Peyer's patch (tissue), 4 donors: ENCODE measurements at regions not wholly inside any gene's neighbourhood (a gene's known extent, or its start where the extent isn't known, plus 50 kb on each side); places are given as distances from the start of the nearest gene placed in this dataset.
"Not testable (repeated sequence)": the region's sequence is repeated elsewhere in the genome, so short reads cannot be mapped to it uniquely, and the experiment has no call there.

Experiments
- DNase-seq, 3 donors: peaks; one replicate each; pipeline ENCODE4 v3.0.0-alpha.2; 2017 to 2019
- H3K27ac ChIP-seq, 4 donors: fragments of 200-600 bp; sonication (generic); one replicate each; pipeline ENCODE4 v1.5.1; 2016 to 2019
- H3K27me3 ChIP-seq, 2 donors: fragments of 200-600 bp; sonication (generic); one replicate each; pipeline ENCODE4 v1.5.1; 2019
- H3K36me3 ChIP-seq, 3 donors: fragments of 200-600 bp; sonication (generic); one replicate each; pipeline ENCODE4 v1.5.1; 2016 to 2019
- H3K4me1 ChIP-seq, 4 donors: fragments of 200-600 bp; sonication (generic); one replicate each; pipeline ENCODE4 v1.5.1; 2016 to 2019
- H3K4me3 ChIP-seq, 4 donors: fragments of 200-600 bp; sonication (generic); 1 replicate in 3 of 4; 2 replicates in 1 of 4; pipeline ENCODE4 v1.5.1; 2016 to 2019; ENCODE audit warnings: mild to moderate bottlenecking in 1 of 4
- H3K9me3 ChIP-seq, 4 donors: fragments of 200-600 bp; sonication (generic); one replicate each; pipeline ENCODE4 v1.5.1; 2016 to 2019; ENCODE audit warnings: mild to moderate bottlenecking in 1 of 4
- POLR2A ChIP-seq, 2 donors: fragments of 450-650 bp; IDR thresholded peaks; one replicate each; pipeline ENCODE4 v1.5.1; 2017; ENCODE audit warnings: antibody characterized with exemption in 2 of 2, mild to moderate bottlenecking in 2 of 2, moderate library complexity in 2 of 2
- TF ChIP-seq, protein P1 (sequence below), 6 experiments: fragments of 450-650 bp in 4 of 6; fragments of 200-600 bp in 2 of 6; sonication (generic) in 1 of 6; IDR thresholded peaks; one replicate each; pipeline ENCODE4 v1.5.1; 2017 to 2019; ENCODE audit warnings: antibody characterized with exemption in 6 of 6, mild to moderate bottlenecking in 3 of 6, moderate library complexity in 1 of 6

DNA sequence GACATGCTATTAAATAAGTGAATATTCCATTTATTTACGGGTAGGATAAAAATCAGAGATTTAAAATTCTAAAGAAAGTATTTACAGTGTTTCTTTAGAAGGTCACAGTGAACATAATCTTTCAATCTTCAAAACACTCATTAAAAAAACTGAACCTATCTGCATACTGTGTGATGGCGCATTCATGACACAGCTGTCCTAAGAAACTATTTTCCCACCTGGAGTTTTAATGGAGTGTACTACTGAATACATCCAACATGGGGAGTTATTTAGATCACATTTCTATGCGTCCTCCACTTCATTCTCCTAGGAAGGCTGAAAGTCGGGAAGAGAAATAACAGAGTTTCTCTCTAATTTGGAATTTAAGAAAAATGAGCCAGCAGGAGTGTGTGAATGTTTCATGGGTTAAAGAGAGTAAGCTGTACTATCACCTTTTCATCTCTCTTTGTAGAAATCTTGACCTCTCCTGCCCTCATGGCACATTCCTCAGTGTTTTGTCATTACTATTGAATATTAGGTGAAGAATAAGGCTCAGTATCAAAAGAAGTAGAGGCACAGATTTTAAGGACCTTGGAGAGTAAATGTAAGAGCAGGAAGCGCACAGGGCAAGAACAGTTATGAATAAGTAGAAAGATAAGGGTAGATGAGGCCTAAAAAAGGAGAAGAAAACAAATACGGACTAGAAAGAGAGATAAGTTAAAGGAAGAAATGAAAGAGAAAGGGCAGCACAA lies 551.2 kb upstream of the TUSC1 start:
- Histone ChIP-seq H3K27me3 (no peaks in the 10 kb centered on the region), H3K27ac (no peak overlapping the region), H3K4me3 (no peak overlapping the region), H3K36me3 (no peaks in the 10 kb centered on the region), H3K4me1 (no peaks in the 10 kb centered on the region), H3K9me3 (no peaks in the 10 kb centered on the region)
- no peak for DNase-seq
- no peak for TF ChIP-seq POLR2A (IDR thresholded peaks at IDR 0.05)
- TF ChIP-seq, protein P1, sequence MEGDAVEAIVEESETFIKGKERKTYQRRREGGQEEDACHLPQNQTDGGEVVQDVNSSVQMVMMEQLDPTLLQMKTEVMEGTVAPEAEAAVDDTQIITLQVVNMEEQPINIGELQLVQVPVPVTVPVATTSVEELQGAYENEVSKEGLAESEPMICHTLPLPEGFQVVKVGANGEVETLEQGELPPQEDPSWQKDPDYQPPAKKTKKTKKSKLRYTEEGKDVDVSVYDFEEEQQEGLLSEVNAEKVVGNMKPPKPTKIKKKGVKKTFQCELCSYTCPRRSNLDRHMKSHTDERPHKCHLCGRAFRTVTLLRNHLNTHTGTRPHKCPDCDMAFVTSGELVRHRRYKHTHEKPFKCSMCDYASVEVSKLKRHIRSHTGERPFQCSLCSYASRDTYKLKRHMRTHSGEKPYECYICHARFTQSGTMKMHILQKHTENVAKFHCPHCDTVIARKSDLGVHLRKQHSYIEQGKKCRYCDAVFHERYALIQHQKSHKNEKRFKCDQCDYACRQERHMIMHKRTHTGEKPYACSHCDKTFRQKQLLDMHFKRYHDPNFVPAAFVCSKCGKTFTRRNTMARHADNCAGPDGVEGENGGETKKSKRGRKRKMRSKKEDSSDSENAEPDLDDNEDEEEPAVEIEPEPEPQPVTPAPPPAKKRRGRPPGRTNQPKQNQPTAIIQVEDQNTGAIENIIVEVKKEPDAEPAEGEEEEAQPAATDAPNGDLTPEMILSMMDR (IDR thresholded peaks at IDR 0.05): no peak

DNA sequence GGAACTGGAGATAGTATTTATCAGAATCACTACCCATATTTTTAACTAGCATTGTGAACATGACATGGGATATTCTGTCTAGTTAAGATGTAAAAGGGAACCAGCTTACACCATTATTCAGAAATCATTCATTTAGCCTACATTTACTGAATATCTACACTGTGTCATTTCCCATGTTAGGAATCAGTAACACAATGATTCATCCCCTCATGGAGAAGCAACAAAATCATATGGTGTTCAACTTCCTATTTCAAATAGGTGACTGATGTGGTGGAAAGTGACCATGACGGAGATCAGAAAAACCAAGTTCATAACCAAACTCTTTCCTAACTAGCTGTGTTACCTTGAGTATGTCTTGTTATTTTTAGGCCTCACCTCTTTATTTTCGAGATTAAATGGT lies 550.0 kb upstream of the TUSC1 start:
- no peak for TF ChIP-seq POLR2A (IDR thresholded peaks at IDR 0.05)
- no peaks in the 10 kb centered on the region for H3K4me1 ChIP-seq

DNA sequence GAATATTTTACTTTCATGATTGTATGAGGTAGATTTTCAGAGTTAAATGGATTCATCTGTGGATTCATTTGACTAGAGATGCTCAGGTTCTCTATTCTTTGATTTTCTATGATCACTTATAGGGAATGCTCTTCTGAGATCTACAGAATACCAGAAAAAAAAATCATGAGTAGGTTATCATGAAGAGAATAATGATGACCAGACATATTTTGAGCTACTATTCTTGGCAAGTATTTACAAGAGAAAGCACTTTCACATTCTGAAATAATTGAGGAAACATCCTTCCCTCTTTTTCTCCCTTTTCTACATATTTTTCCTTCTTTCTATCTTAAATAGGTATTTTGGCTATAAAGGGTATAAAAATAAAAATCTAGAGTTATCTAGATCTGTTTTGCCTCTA lies 543.0 kb upstream of the TUSC1 start:
- Histone ChIP-seq H3K4me3 (no peak overlapping the region), H3K9me3 (no peaks in the 10 kb centered on the region), H3K36me3 (no peaks in the 10 kb centered on the region), H3K4me1 (no peaks in the 10 kb centered on the region), H3K27ac (no peak overlapping the region), H3K27me3 (no peaks in the 10 kb centered on the region)
- DNase-seq: no peak
- TF ChIP-seq POLR2A (IDR thresholded peaks at IDR 0.05): no peak
- TF ChIP-seq, protein P1 (IDR thresholded peaks at IDR 0.05): no peak

More for the DNA sequence above, 550.0 kb upstream of the TUSC1 start:
- Histone ChIP-seq H3K27me3 (no peaks in the 10 kb centered on the region), H3K4me3 (no peak overlapping the region), H3K9me3 (no peaks in the 10 kb centered on the region), H3K36me3 (no peaks in the 10 kb centered on the region), H3K27ac (no peak overlapping the region)
- DNase-seq: no peak

DNA sequence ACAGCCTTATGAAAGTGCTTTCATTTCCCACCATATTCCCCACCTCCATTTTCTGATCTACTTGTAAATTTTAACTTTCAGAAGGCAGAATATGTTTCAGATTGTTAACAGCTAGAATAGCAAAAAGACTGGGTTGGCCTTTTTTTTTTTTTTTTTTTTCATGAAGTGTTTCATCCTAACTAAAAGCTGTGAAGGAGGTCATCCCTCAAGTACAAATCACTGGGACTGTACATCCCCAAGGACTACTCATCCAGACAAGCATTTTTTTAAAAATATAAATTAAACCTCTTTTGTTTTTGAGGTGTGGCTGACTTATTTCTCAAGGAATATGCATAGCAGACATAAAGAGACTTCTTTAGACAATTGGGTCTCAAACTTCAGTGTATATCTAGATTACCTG lies 542.1 kb upstream of the TUSC1 start:
- DNase-seq: no peak
- Histone ChIP-seq H3K27me3 (no peaks in the 10 kb centered on the region), H3K27ac (no peak overlapping the region), H3K4me3 (no peak overlapping the region), H3K36me3 (no peaks in the 10 kb centered on the region), H3K4me1 (no peaks in the 10 kb centered on the region), H3K9me3 (no peaks in the 10 kb centered on the region)
- TF ChIP-seq, protein P1 (IDR thresholded peaks at IDR 0.05): no peak
- TF ChIP-seq POLR2A (IDR thresholded peaks at IDR 0.05): no peak

DNA sequence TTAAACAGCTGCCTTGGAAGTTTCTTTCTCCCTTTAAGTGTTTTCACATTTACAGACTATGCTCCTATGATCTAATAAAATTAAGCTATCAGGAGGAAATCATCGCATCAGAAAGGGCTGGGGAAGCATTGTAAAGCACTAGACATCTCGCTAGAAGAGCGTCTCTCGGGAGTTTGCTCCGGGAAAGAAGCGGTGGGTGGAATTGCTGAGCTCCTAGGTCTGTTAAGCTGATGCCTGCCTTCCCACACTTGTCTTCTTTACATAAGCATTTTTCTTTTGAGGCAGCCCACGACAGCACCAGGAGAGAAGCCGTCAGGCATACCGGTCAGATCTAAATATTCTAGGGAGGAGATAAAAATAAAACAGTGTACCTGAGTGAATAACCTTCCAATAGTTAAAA lies 541.7 kb upstream of the TUSC1 start:
- Histone ChIP-seq H3K4me1 (no peaks in the 10 kb centered on the region), H3K9me3 (no peaks in the 10 kb centered on the region), H3K36me3 (no peaks in the 10 kb centered on the region), H3K4me3 (no peak overlapping the region), H3K27ac (no peak overlapping the region), H3K27me3 (no peaks in the 10 kb centered on the region)
- no peak for DNase-seq
- TF ChIP-seq, protein P1 (IDR thresholded peaks at IDR 0.05): no peak
- no peak for TF ChIP-seq POLR2A (IDR thresholded peaks at IDR 0.05)

DNA sequence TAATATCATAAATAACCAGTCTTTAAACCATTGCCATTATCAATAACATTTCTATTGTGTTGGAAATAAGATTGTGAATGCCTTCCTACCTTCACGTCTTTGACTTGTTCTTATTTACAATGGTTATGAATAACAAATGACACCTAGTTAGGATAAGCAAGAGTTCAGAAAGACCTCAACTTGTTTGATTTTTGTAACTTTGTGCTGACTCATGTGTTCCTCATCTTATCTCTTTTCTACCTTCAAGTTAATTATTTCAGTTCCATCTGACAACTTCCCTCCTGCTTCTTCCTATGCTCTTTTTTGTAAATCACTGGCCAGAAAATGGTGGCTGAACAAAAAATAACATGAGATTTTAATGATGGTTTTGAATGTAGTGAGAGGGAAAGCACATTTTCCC lies 538.5 kb upstream of the TUSC1 start:
- no peaks in the 10 kb centered on the region for H3K36me3 ChIP-seq

DNA sequence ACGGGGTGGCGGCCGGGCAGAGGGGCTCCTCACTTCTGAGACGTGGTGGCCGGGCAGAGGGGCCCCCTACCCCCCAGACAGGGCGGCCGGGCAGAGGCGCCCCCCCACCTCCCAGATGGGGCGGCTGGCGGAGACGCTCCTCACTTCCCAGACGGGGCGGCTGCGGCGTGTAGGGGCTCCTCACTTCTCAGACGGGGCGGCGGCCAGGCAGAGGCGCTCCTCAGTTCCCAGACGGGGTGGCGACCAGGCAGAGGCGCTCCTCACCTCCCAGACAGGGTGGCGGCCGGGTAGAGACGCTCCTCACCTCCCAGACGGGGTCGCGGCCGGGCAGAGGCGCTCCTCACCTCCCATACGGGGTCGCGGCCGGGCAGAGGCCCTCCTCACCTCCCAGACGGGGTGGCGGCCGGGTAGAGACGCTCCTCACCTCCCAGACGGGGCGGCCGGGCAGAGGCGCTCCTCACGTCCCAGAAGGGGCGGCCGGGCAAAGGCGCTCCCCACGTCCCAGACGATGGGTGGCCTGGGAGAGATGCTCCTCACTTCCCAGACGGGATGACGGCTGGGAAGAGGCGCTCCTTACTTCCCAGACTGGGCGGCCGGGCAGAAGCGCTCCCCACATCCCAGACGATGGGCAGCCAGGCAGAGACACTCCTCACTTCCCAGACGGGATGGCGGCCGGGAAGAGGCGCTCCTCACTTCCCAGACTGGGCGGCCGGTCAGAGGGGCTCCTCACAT lies 536.6 kb upstream of the TUSC1 start:
- not testable (repeated sequence) for DNase-seq, H3K9me3 ChIP-seq, H3K36me3 ChIP-seq, H3K27me3 ChIP-seq, H3K4me1 ChIP-seq, H3K4me3 ChIP-seq, H3K27ac ChIP-seq

More for the DNA sequence above, 538.5 kb upstream of the TUSC1 start:
- H3K4me3 ChIP-seq: no peak overlapping the region
- H3K4me1 ChIP-seq: no peaks in the 10 kb centered on the region
- no peak for DNase-seq
- TF ChIP-seq, protein P1 (IDR thresholded peaks at IDR 0.05): no peak
- no peak for TF ChIP-seq POLR2A (IDR thresholded peaks at IDR 0.05)
- no peak overlapping the region for H3K27ac ChIP-seq
- H3K27me3 ChIP-seq: no peaks in the 10 kb centered on the region
- no peaks in the 10 kb centered on the region for H3K9me3 ChIP-seq
